A549 (cell line): ENCODE measurements at regions not wholly inside any gene's neighbourhood (a gene's known extent, or its start where the extent isn't known, plus 50 kb on each side); places are given as distances from the start of the nearest gene placed in this dataset.

ENCODE experiments used
- HOXA7 ChIP-seq: fragments of 250-450 bp; sonication (Bioruptor Pico); IDR thresholded peaks from 2 replicates; pipeline ENCODE4 v1.5.0; 2020; ENCODE audit warnings: mild to moderate bottlenecking, moderate library complexity
- REST ChIP-seq: fragments of 200-600 bp; sonication (generic); IDR thresholded peaks from 2 replicates; pipeline ENCODE4 v1.6.1; 2016; ENCODE audit warnings: antibody characterized with exemption, mild to moderate bottlenecking, moderate library complexity
- TF ChIP-seq, protein P1 (sequence below): fragments of >200 bp; sonication (Bioruptor Twin); formaldehyde crosslinking; IDR thresholded peaks from 3 replicates; pipeline ENCODE4 v1.5.1; 2016

DNA sequence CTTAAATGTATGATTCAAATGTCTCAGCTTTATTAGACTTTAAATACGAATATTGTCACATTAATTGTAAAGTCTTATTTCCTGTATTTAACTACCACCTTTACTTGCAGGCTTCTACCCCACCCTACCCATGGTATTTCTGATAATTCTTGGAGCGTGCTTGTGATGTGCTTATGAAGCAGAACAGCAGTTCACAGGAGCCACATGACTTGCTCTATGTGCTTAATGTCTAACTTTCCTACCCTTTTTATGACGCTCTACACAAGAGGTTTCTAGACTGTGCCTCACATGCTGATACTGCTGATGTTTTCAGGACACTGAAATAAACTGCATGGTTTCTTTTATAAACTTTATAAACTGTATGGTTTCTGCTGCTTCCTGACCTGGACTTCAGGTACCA lies 553.5 kb upstream of the CCDC54 start:
- TF ChIP-seq, protein P1, sequence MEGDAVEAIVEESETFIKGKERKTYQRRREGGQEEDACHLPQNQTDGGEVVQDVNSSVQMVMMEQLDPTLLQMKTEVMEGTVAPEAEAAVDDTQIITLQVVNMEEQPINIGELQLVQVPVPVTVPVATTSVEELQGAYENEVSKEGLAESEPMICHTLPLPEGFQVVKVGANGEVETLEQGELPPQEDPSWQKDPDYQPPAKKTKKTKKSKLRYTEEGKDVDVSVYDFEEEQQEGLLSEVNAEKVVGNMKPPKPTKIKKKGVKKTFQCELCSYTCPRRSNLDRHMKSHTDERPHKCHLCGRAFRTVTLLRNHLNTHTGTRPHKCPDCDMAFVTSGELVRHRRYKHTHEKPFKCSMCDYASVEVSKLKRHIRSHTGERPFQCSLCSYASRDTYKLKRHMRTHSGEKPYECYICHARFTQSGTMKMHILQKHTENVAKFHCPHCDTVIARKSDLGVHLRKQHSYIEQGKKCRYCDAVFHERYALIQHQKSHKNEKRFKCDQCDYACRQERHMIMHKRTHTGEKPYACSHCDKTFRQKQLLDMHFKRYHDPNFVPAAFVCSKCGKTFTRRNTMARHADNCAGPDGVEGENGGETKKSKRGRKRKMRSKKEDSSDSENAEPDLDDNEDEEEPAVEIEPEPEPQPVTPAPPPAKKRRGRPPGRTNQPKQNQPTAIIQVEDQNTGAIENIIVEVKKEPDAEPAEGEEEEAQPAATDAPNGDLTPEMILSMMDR, result no peak
- no peak for TF ChIP-seq REST
- no peak for TF ChIP-seq HOXA7 (CRISPR knock-in tag)
